ENCODE measurements at regions not wholly inside any gene's neighbourhood (a gene's known extent, or its start where the extent isn't known, plus 50 kb on each side); places are given as distances from the start of the nearest gene placed in this dataset.

- H3K9me3 ChIP-seq (ENCODE audit: low read length), result no peaks in the 10 kb centered on the region
- H4K20me1 ChIP-seq (ENCODE audit: insufficient read depth), result no peaks in the 10 kb centered on the region
- H3K9ac ChIP-seq (ENCODE audit: low read length), result no peak overlapping the region
- no peak overlapping the region for H3K4me3 ChIP-seq (ENCODE audit: low read length)
- no peaks in the 10 kb centered on the region for H3F3A ChIP-seq (ENCODE audit: insufficient read depth, low read length, poor library complexity, severe bottlenecking)
- H3K36me3 ChIP-seq (ENCODE audit: insufficient read depth, low read length), result no peaks in the 10 kb centered on the region
- H2AFZ ChIP-seq (ENCODE audit: low read depth, low read length), result no peak overlapping the region
- no peak overlapping the region for H3K27ac ChIP-seq (ENCODE audit: low read length)
- no peak overlapping the region for H3K4me2 ChIP-seq (ENCODE audit: low read length)
- H3K79me2 ChIP-seq (replicated peaks; ENCODE audit: insufficient read depth, low read length), result no peaks in the 10 kb centered on the region
- H3K9me2 ChIP-seq (ENCODE audit: insufficient read depth, low read length), result no peaks in the 10 kb centered on the region
- TF ChIP-seq MXI1 (conservative IDR thresholded peaks at IDR 0.05; ENCODE audit: poor library complexity, severe bottlenecking) (no peak), REST (IDR thresholded peaks at IDR 0.05; ENCODE audit: borderline replicate concordance) (no peak)
- no peaks in the 10 kb centered on the region for H3K27me3 ChIP-seq (ENCODE audit: insufficient read depth, low read depth, low read length)
These were observed 467.6 kb upstream of the CWC22 start for GRCh38 chr2:180474716-180475115.

- TF ChIP-seq SMC3 (conservative IDR thresholded peaks at IDR 0.05; ENCODE audit: poor library complexity) (no peak), REST (IDR thresholded peaks at IDR 0.05; ENCODE audit: borderline replicate concordance) (no peak), TAF1 (IDR thresholded peaks at IDR 0.05; ENCODE audit: low read depth) (no peak), RAD21 (conservative IDR thresholded peaks at IDR 0.05) (no peak), EZH2 (IDR thresholded peaks at IDR 0.05; ENCODE audit: borderline replicate concordance, insufficient read depth, low read length, poor library complexity, severe bottlenecking) (no peak), MXI1 (conservative IDR thresholded peaks at IDR 0.05; ENCODE audit: poor library complexity, severe bottlenecking) (no peak), POLR2AphosphoS5 (IDR thresholded peaks at IDR 0.05) (no peak), EP300 (conservative IDR thresholded peaks at IDR 0.05; ENCODE audit: poor library complexity, severe bottlenecking) (no peak), CTCF (IDR thresholded peaks at IDR 0.05; ENCODE audit: poor library complexity, severe bottlenecking) (no peak)
- H3K9me3 ChIP-seq (ENCODE audit: low read length), result no peaks in the 10 kb centered on the region
These were observed 466.4 kb upstream of the CWC22 start for GRCh38 chr2:180473456-180473855.

More at GRCh38 chr2:180473456-180473855, 466.4 kb upstream of the CWC22 start:
- Histone ChIP-seq H3K36me3 (ENCODE audit: insufficient read depth, low read length) (no peaks in the 10 kb centered on the region), H3K4me3 (ENCODE audit: low read length) (no peak overlapping the region), H3K9me2 (ENCODE audit: insufficient read depth, low read length) (no peaks in the 10 kb centered on the region), H3K9ac (ENCODE audit: low read length) (no peak overlapping the region), H4K20me1 (ENCODE audit: insufficient read depth) (no peaks in the 10 kb centered on the region), H3K27me3 (ENCODE audit: insufficient read depth, low read depth, low read length) (no peaks in the 10 kb centered on the region), H3K27ac (ENCODE audit: low read length) (no peak overlapping the region), H2AFZ (ENCODE audit: low read depth, low read length) (no peak overlapping the region), H3F3A (ENCODE audit: insufficient read depth, low read length, poor library complexity, severe bottlenecking) (no peaks in the 10 kb centered on the region), H3K4me2 (ENCODE audit: low read length) (no peak overlapping the region), H3K79me2 (replicated peaks; ENCODE audit: insufficient read depth, low read length) (no peaks in the 10 kb centered on the region)

Data from neural cell (in vitro differentiated cells).